DOHH2 (cell line): ENCODE measurements at regions not wholly inside any gene's neighbourhood (a gene's known extent, or its start where the extent isn't known, plus 50 kb on each side); places are given as distances from the start of the nearest gene placed in this dataset.

Experiments used
- H3F3A ChIP-seq: fragments of 200-600 bp; sonication (generic), shearing (Covaris generic); 2 replicates; pipeline ENCODE4 v1.6.0; 2016; ENCODE audit warnings: antibody characterized with exemption, mild to moderate bottlenecking; ENCODE audit not compliant: control insufficient read depth, insufficient read depth
- H3K27ac ChIP-seq: fragments of 200-600 bp; sonication (generic); 2 replicates; pipeline ENCODE4 v1.5.1; 2014; ENCODE audit warnings: low read depth, mild to moderate bottlenecking, low read length, moderate library complexity
- H3K27me3 ChIP-seq: fragments of 200-600 bp; sonication (generic); 2 replicates; pipeline ENCODE4 v1.6.1; 2014; ENCODE audit warnings: mild to moderate bottlenecking, low read length, mixed read lengths; ENCODE audit not compliant: control insufficient read depth
- H3K36me3 ChIP-seq: fragments of 200-600 bp; sonication (generic); 2 replicates; pipeline ENCODE4 v1.6.1; 2014; ENCODE audit warnings: mild to moderate bottlenecking, low read length, moderate library complexity, mixed read lengths; ENCODE audit not compliant: control insufficient read depth
- H3K4me1 ChIP-seq: fragments of 200-600 bp; sonication (generic); 2 replicates; pipeline ENCODE4 v1.6.1; 2014; ENCODE audit warnings: mild to moderate bottlenecking, low read length, mixed read lengths; ENCODE audit not compliant: control insufficient read depth
- H3K4me2 ChIP-seq: fragments of 200-600 bp; sonication (generic); 2 replicates; pipeline ENCODE4 v1.6.0; 2014; ENCODE audit warnings: mild to moderate bottlenecking, low read length, moderate library complexity
- H3K4me3 ChIP-seq: fragments of 200-600 bp; sonication (generic); 2 replicates; pipeline ENCODE4 v1.5.1; 2014; ENCODE audit warnings: mild to moderate bottlenecking, low read length, mixed read lengths
- H3K79me2 ChIP-seq: fragments of 200-600 bp; sonication (generic); 2 replicates; pipeline ENCODE4 v1.6.1; 2014; ENCODE audit warnings: mild to moderate bottlenecking, low read length, mixed read lengths; ENCODE audit not compliant: control insufficient read depth
- H3K9me2 ChIP-seq: fragments of 200-600 bp; sonication (generic); replicated peaks from 2 replicates; pipeline ENCODE4 v1.6.1; 2014; ENCODE audit warnings: mild to moderate bottlenecking, low read length, mixed read lengths; ENCODE audit not compliant: control insufficient read depth
- H3K9me3 ChIP-seq: fragments of 200-600 bp; sonication (generic); 2 replicates; pipeline ENCODE4 v1.6.1; 2014; ENCODE audit warnings: antibody characterized with exemption, low read length, mixed read lengths; ENCODE audit not compliant: control insufficient read depth, insufficient read depth
- H4K20me1 ChIP-seq: fragments of 200-600 bp; sonication (generic); 2 replicates; pipeline ENCODE4 v1.6.0; 2014; ENCODE audit warnings: low read depth, mild to moderate bottlenecking, antibody characterized with exemption, low read length, moderate library complexity; ENCODE audit not compliant: control insufficient read depth, insufficient read depth
- CTCF ChIP-seq: fragments of 200-600 bp; sonication (generic); IDR thresholded peaks from one replicate; pipeline ENCODE4 v1.5.1; 2014; ENCODE audit warnings: antibody characterized with exemption, mild to moderate bottlenecking, low read depth, low read length; ENCODE audit not compliant: poor library complexity, severe bottlenecking
- EZH2phosphoT487 ChIP-seq: fragments of 200-600 bp; sonication (generic); IDR thresholded peaks from 2 replicates; pipeline ENCODE4 v1.6.1; 2017; ENCODE audit warnings: borderline replicate concordance, mild to moderate bottlenecking, antibody characterized with exemption, low read length, moderate library complexity, mixed read lengths

DNA sequence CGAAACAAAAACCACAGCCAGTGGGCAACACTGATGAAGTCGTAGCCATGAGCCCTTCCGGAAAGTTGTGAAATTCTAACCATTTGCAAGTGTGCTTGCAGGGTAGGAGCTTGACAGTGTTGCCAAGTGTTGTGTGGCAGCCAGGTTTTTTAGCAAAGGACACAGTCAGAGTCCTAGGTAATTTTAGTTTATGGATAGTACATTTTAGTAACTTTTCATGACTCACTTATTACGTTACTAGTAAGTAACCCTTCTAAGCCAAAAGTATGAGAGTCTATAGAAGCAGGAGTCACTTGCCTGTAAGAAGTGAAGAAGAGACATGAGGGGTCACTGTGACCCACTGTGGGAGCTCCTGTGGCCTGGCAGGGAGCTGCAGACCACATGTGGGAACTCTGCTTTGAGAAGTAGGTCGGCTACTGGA, 54.8 kb upstream of the ADPGK start:
- Histone ChIP-seq H3K4me2 (no peak overlapping the region), H3K4me1 (peaks cover 4% of the 10 kb centered on the region; the same call in 1 of the 2 replicates), H3K36me3 (no peaks in the 10 kb centered on the region), H4K20me1 (no peaks in the 10 kb centered on the region), H3K27me3 (no peaks in the 10 kb centered on the region), H3K4me3 (no peak overlapping the region), H3F3A (no peaks in the 10 kb centered on the region), H3K27ac (no peak overlapping the region), H3K79me2 (no peaks in the 10 kb centered on the region), H3K9me3 (no peaks in the 10 kb centered on the region), H3K9me2 (no peaks in the 10 kb centered on the region)
- no peak for TF ChIP-seq CTCF
- TF ChIP-seq EZH2phosphoT487, result no peak

GRCh38 chr15:72836676-72837330, 53.2 kb upstream of the ADPGK start:
- no peaks in the 10 kb centered on the region for H3K79me2 ChIP-seq
- H3K27ac ChIP-seq, result no peak overlapping the region
- H3K4me1 ChIP-seq, result peaks cover 4% of the 10 kb centered on the region; the same call in 1 of the 2 replicates

DNA sequence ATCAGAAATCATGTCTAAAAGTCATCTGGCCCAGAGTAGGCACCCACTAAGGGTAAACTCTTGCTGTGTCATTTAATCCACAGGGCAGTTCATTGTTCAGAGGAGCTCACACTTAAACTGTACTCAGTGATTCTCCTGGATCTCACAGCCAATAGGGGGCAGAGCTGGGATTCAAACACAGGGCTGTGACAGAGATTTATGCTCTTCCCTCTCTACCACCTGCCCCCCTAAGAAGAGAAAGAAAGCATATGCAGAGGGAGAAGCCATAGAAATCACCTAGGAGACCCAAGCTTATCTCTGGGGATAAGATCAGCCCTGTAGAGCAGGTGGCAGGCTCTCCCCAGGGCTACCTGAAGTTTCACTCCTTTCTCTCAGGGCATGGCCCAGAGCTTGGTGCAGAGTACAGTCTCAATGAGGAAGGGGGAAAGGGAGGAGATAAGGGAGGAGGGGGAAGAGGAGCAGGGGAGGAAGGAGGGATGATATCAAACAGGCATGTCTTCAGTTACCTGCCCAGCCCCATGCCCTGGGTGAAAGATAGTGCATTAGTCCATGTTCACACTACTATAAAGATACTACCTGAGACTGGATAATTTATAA, 51.8 kb upstream of the ADPGK start:
- H3K9me3 ChIP-seq, result no peaks in the 10 kb centered on the region
- H3K27me3 ChIP-seq, result peaks cover 16% of the 10 kb centered on the region
- no peaks in the 10 kb centered on the region for H3K36me3 ChIP-seq
- H3K4me2 ChIP-seq, result no peak overlapping the region
- TF ChIP-seq EZH2phosphoT487, result no peak
- TF ChIP-seq CTCF, result peak; percentile 50
- H3K9me2 ChIP-seq, result no peaks in the 10 kb centered on the region
- H3K27ac ChIP-seq, result no peak overlapping the region
- H3K79me2 ChIP-seq, result no peaks in the 10 kb centered on the region
- H3K4me3 ChIP-seq, result no peak overlapping the region
- no peaks in the 10 kb centered on the region for H3F3A ChIP-seq
- H4K20me1 ChIP-seq, result no peaks in the 10 kb centered on the region
- H3K4me1 ChIP-seq, result no peaks in the 10 kb centered on the region

More at GRCh38 chr15:72836676-72837330, 53.2 kb upstream of the ADPGK start:
- Histone ChIP-seq H3K4me2 (no peak overlapping the region), H3K9me3 (no peaks in the 10 kb centered on the region), H3F3A (no peaks in the 10 kb centered on the region), H3K9me2 (no peaks in the 10 kb centered on the region), H3K27me3 (peaks cover 5% of the 10 kb centered on the region), H3K4me3 (no peak overlapping the region), H4K20me1 (no peaks in the 10 kb centered on the region), H3K36me3 (no peaks in the 10 kb centered on the region)
- TF ChIP-seq CTCF, result no peak
- TF ChIP-seq EZH2phosphoT487, result no peak
